Activated T-cell treated with anti-CD3 and anti-CD28 coated beads, Interleukin-2, amount 50 U/mL, for 4 hours (primary cell): ENCODE measurements at regions not wholly inside any gene's neighbourhood (a gene's known extent, or its start where the extent isn't known, plus 50 kb on each side); places are given as distances from the start of the nearest gene placed in this dataset.

Experiments used
- ATAC-seq, 2 donors: fragments of 200-7000 bp; cut with Tn5 transposase; one replicate each; pipeline ENCODE4 v1.10.0; 2021
- DNase-seq: peaks from one replicate; pipeline ENCODE4 v3.0.0-alpha.2; 2020
- H3K27me3 Mint-ChIP-seq: one replicate; pipeline ENCODE4 v1.8.0; 2021; ENCODE audit warnings: low read depth, mixed read lengths
- H3K36me3 Mint-ChIP-seq: one replicate; pipeline ENCODE4 v1.8.0; 2022; ENCODE audit warnings: mixed read lengths; ENCODE audit not compliant: insufficient read depth
- H3K4me1 Mint-ChIP-seq: one replicate; pipeline ENCODE4 v1.8.0; 2021; ENCODE audit warnings: low read depth, mixed read lengths
- H3K4me3 Mint-ChIP-seq: one replicate; pipeline ENCODE4 v1.8.0; 2021; ENCODE audit warnings: mild to moderate bottlenecking, moderate library complexity, mixed read lengths
- H3K9me3 Mint-ChIP-seq: one replicate; pipeline ENCODE4 v1.8.0; 2021; ENCODE audit warnings: mixed read lengths

- no peaks in the 10 kb centered on the region for H3K9me3 Mint-ChIP-seq
- no peak overlapping the region for H3K4me3 Mint-ChIP-seq
- H3K27me3 Mint-ChIP-seq, result no peaks in the 10 kb centered on the region
- DNase-seq (no peak), ATAC-seq (no peak)
- no peaks in the 10 kb centered on the region for H3K4me1 Mint-ChIP-seq
- no peaks in the 10 kb centered on the region for H3K36me3 Mint-ChIP-seq
Observed at GRCh38 chr3:104746056-104746455, 620.7 kb upstream of the ALCAM start.

DNA sequence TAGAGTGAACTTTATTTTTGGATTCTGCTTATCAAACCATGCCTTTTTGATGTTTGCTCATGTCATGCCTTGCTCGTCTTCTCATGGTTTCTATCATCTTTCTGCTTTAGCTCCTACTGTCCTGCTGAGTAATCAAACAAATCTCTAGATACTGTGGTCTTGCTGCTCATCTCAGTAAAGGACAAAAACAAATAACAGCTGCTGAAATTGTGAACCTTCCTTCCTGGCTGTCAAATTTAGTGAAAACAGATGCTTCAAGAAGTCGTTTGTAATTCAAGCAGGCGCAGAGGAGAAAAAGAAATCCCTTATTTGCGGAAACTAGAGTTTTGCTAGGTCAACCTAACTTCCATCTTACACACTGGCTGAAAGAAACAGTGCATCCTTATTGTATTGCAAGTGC, 616.1 kb upstream of the ALCAM start:
- no peaks in the 10 kb centered on the region for H3K36me3 Mint-ChIP-seq
- H3K4me1 Mint-ChIP-seq, result no peaks in the 10 kb centered on the region

GRCh38 chr3:104755791-104756190, 610.9 kb upstream of the ALCAM start:
- Mint-ChIP-seq H3K9me3 (no peaks in the 10 kb centered on the region), H3K27me3 (no peaks in the 10 kb centered on the region), H3K36me3 (no peaks in the 10 kb centered on the region), H3K4me3 (no peak overlapping the region), H3K4me1 (no peaks in the 10 kb centered on the region)
- ATAC-seq (no peak), DNase-seq (no peak)

More for the DNA sequence above, 616.1 kb upstream of the ALCAM start:
- no peaks in the 10 kb centered on the region for H3K27me3 Mint-ChIP-seq
- no peak overlapping the region for H3K4me3 Mint-ChIP-seq
- DNase-seq (no peak), ATAC-seq (no peak)
- no peaks in the 10 kb centered on the region for H3K9me3 Mint-ChIP-seq

DNA sequence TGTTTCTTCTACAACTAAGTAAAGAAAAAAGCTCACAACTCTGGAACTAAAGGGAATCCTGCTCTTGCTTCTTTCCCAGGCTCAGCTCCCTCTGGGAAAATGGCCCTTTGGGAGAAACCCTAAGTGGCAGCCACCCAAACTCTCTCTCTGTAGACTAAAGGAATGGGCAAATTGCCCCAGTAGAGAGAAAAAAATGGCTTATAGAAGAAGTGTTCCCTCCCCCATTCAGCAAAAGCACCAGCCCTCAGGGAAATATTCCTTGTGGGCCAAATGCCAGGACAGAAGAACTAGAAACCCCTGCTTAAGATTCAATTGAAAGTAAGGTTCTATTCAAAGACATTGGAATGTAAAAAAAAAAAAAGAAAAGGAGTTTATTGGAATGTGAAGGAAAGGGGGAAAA, 603.7 kb upstream of the ALCAM start:
- H3K4me3 Mint-ChIP-seq, result no peak overlapping the region
- no peak for ATAC-seq
- DNase-seq, result no peak
- no peaks in the 10 kb centered on the region for H3K9me3 Mint-ChIP-seq
- H3K36me3 Mint-ChIP-seq, result no peaks in the 10 kb centered on the region
- no peaks in the 10 kb centered on the region for H3K4me1 Mint-ChIP-seq
- H3K27me3 Mint-ChIP-seq, result no peaks in the 10 kb centered on the region

- Mint-ChIP-seq H3K36me3 (no peaks in the 10 kb centered on the region), H3K9me3 (no peaks in the 10 kb centered on the region), H3K4me1 (no peaks in the 10 kb centered on the region), H3K27me3 (no peaks in the 10 kb centered on the region), H3K4me3 (no peak overlapping the region)
- no peak for DNase-seq
- ATAC-seq, result no peak
Observed at GRCh38 chr3:104764496-104764895, 602.2 kb upstream of the ALCAM start.

DNA sequence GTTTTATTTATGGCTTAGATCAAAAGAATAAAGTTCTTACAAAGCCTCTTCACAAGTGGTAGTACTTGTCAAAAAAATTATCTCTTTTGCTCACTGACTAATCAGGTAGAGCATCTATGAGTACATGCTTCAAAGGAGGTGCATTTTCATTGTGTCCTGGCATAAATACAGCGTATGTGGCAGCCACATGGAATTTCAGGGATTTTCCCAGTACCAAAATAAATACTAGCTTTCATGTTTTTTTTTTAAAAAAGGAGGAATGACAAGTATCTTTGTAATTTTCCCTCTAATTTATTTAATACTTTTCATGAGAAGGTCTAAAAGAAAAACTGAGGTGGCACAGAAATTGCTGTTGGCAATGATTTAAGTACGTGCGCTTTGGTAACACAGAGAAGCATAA, 597.8 kb upstream of the ALCAM start:
- ATAC-seq, result no peak
- no peaks in the 10 kb centered on the region for H3K9me3 Mint-ChIP-seq
- no peak overlapping the region for H3K4me3 Mint-ChIP-seq
- no peaks in the 10 kb centered on the region for H3K27me3 Mint-ChIP-seq
- H3K4me1 Mint-ChIP-seq, result no peaks in the 10 kb centered on the region
- no peaks in the 10 kb centered on the region for H3K36me3 Mint-ChIP-seq
- no peak for DNase-seq

DNA sequence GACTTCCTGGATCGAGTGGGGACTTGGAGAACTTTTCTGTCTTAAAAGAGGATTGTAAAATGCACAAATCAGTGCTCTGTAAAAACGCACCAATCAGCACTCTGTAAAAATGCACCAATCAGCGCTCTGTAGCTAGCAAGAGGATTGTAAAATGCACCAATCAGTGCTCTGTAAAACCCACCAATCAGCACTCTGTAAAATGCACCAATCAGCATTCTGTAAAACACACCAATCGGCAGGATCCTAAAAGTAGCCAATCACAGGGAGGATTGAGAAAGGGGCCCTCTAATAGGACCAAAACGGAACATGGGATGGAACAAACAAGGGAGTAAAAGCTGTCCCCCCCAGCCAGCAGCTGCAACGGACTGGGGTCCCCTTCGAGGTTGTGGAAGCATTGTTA, 587.4 kb upstream of the ALCAM start:
- DNase-seq, result no peak
- ATAC-seq, result no peak
- no peak overlapping the region for H3K4me3 Mint-ChIP-seq
- H3K9me3 Mint-ChIP-seq, result peaks cover 3% of the 10 kb centered on the region
- no peaks in the 10 kb centered on the region for H3K36me3 Mint-ChIP-seq
- no peaks in the 10 kb centered on the region for H3K4me1 Mint-ChIP-seq
- H3K27me3 Mint-ChIP-seq, result no peaks in the 10 kb centered on the region

- peaks cover 3% of the 10 kb centered on the region for H3K9me3 Mint-ChIP-seq
- DNase-seq, result no peak
- no peaks in the 10 kb centered on the region for H3K4me1 Mint-ChIP-seq
- no peaks in the 10 kb centered on the region for H3K36me3 Mint-ChIP-seq
- no peak overlapping the region for H3K4me3 Mint-ChIP-seq
- no peaks in the 10 kb centered on the region for H3K27me3 Mint-ChIP-seq
- no peak for ATAC-seq
Observed at GRCh38 chr3:104781112-104781511, 585.6 kb upstream of the ALCAM start.

GRCh38 chr3:104785947-104786346, 580.8 kb upstream of the ALCAM start:
- Mint-ChIP-seq H3K27me3 (no peaks in the 10 kb centered on the region), H3K4me1 (no peaks in the 10 kb centered on the region), H3K4me3 (no peak overlapping the region), H3K36me3 (no peaks in the 10 kb centered on the region), H3K9me3 (no peaks in the 10 kb centered on the region)
- DNase-seq (no peak), ATAC-seq (no peak)

- DNase-seq, result no peak
- Mint-ChIP-seq H3K27me3 (no peaks in the 10 kb centered on the region), H3K4me3 (no peak overlapping the region), H3K4me1 (no peaks in the 10 kb centered on the region), H3K36me3 (no peaks in the 10 kb centered on the region), H3K9me3 (no peaks in the 10 kb centered on the region)
- ATAC-seq, result no peak
Observed at GRCh38 chr3:104787306-104787705, 579.4 kb upstream of the ALCAM start.

DNA sequence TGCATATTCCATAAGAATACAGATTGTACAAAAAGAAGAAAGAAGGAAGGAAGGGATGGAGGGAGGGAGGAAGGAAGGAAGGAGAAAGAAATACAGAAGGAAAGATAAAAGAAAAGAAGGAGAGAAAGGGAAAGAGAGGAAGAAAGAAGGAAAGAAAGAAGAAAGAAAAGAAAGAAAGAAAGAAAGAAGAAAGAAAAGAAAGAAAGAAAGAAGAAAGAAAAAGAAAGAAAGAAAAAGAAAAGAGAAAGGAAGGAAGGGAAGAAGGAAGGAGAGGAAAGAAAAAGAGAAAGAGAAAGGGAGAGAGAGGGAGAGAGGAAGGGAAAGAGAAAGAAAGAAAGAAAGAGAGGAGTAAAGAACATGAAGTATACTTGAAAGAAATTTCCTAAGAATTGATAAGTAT, 577.9 kb upstream of the ALCAM start:
- Mint-ChIP-seq H3K4me3 (no peak overlapping the region), H3K4me1 (no peaks in the 10 kb centered on the region), H3K9me3 (no peaks in the 10 kb centered on the region), H3K27me3 (no peaks in the 10 kb centered on the region), H3K36me3 (no peaks in the 10 kb centered on the region)
- no peak for DNase-seq
- ATAC-seq, result no peak

DNA sequence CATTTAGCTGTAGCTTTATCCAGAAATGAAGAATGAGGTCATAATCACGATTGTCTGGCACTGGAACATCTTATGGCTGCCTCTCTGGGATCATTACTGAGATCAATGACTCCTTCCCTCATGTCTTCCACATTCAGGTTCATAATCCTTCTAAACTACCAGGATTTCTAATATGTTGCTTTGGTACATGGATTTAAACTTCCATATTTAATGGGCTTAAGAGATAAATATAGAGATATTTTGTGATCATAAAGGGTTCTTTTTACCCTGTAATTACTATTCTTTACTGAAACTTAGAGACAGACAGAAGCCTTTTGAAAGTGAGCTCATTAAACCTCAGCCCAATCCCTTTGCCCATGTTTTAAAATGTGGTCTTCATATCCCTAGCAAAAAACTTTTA, 575.4 kb upstream of the ALCAM start:
- H3K4me1 Mint-ChIP-seq, result no peaks in the 10 kb centered on the region
- H3K36me3 Mint-ChIP-seq, result no peaks in the 10 kb centered on the region
- H3K27me3 Mint-ChIP-seq, result no peaks in the 10 kb centered on the region
- no peak overlapping the region for H3K4me3 Mint-ChIP-seq
- no peak for DNase-seq
- no peak for ATAC-seq
- H3K9me3 Mint-ChIP-seq, result no peaks in the 10 kb centered on the region

GRCh38 chr3:104796556-104796955, 570.2 kb upstream of the ALCAM start:
- ATAC-seq (no peak), DNase-seq (no peak)
- Mint-ChIP-seq H3K36me3 (no peaks in the 10 kb centered on the region), H3K4me3 (no peak overlapping the region), H3K9me3 (no peaks in the 10 kb centered on the region), H3K4me1 (no peaks in the 10 kb centered on the region), H3K27me3 (no peaks in the 10 kb centered on the region)

DNA sequence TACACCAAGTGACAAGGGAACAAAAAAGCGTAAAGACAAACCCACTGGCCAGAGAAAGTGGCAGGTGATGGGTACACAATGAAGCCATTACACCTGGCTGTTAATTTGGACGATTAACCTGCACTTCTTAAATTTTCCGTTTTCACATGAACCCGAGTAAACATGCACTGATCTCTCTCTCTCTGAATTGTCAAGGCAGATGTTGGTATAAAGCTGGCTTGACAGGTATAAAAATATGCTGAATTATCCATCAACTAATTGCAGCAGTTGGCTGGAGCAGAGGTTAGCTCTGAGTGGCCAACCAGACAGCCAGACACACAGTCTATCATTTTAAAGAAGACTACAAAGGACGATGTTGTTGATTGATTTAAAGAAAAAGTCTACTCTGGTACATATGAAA, 561.7 kb upstream of the ALCAM start:
- Mint-ChIP-seq H3K4me3 (no peak overlapping the region), H3K4me1 (no peaks in the 10 kb centered on the region), H3K9me3 (no peaks in the 10 kb centered on the region), H3K27me3 (no peaks in the 10 kb centered on the region), H3K36me3 (no peaks in the 10 kb centered on the region)
- ATAC-seq, result no peak
- DNase-seq, result no peak

GRCh38 chr3:104805508-104805907, 561.2 kb upstream of the ALCAM start:
- Mint-ChIP-seq H3K4me1 (no peaks in the 10 kb centered on the region), H3K4me3 (no peak overlapping the region), H3K27me3 (no peaks in the 10 kb centered on the region), H3K9me3 (no peaks in the 10 kb centered on the region), H3K36me3 (no peaks in the 10 kb centered on the region)
- DNase-seq (no peak), ATAC-seq (no peak)

DNA sequence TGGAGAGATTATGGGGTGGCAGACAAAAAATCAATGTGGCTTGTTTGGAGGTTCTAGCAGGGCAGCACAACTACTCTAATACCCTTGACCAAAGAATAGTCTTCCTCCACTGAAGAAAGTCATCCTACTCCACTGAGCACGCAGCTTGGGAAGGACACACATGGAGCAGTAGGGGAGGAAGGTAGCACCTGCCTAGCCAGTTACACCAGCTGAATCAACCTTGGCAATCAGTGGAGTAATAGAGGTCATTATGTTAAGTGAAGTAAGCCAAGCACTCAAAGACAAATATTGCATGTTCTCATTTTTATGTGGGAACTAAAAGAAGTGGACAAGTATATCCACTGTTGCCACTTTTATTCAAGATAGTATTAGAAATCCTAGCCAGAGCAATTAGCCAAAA, 555.8 kb upstream of the ALCAM start:
- Mint-ChIP-seq H3K9me3 (no peaks in the 10 kb centered on the region), H3K4me1 (no peaks in the 10 kb centered on the region), H3K27me3 (no peaks in the 10 kb centered on the region), H3K4me3 (no peak overlapping the region), H3K36me3 (no peaks in the 10 kb centered on the region)
- ATAC-seq, result no peak
- DNase-seq, result no peak
